Small intestine (tissue), 7 donors: ENCODE measurements at regions not wholly inside any gene's neighbourhood (a gene's known extent, or its start where the extent isn't known, plus 50 kb on each side); places are given as distances from the start of the nearest gene placed in this dataset.
A peak's percentile ranks its signal among the peaks of the same experiment; 100 is the strongest.

ENCODE experiments used
- DNase-seq, 2 donors: peaks; one replicate each; pipeline versions ENCODE4 v3.0.0 to v3.0.0-alpha.2; 2013
- FAIRE-seq: peaks from 2 replicates; lab custom pipeline; 2012; peaks lifted over from hg19 to GRCh38; lab: Jason Lieb, UNC
- H3K27ac ChIP-seq, 3 donors: one replicate each; pipeline ENCODE4 v1.5.1; 2013; ENCODE audit warnings: low read length in 2 of 3, mild to moderate bottlenecking in 2 of 3, control low read depth in 1 of 3, inconsistent platforms in 1 of 3, low read depth in 1 of 3, moderate library complexity in 1 of 3
- H3K27me3 ChIP-seq, 3 donors: one replicate each; pipeline ENCODE4 v1.6.1; 2013; ENCODE audit warnings: low read length in 3 of 3, inconsistent platforms in 1 of 3; ENCODE audit not compliant: control insufficient read depth in 3 of 3, insufficient read depth in 3 of 3
- H3K36me3 ChIP-seq, 3 donors: one replicate each; pipeline ENCODE4 v1.6.1; 2013; ENCODE audit warnings: low read length in 3 of 3, inconsistent platforms in 1 of 3, low read depth in 1 of 3, mild to moderate bottlenecking in 1 of 3, moderate library complexity in 1 of 3; ENCODE audit not compliant: control insufficient read depth in 3 of 3, insufficient read depth in 2 of 3
- H3K4me1 ChIP-seq, 3 donors: one replicate each; pipeline ENCODE4 v1.6.1; 2013; ENCODE audit warnings: low read length in 2 of 3, inconsistent platforms in 1 of 3, low read depth in 1 of 3, mild to moderate bottlenecking in 1 of 3, moderate library complexity in 1 of 3; ENCODE audit not compliant: control insufficient read depth in 3 of 3, insufficient read depth in 2 of 3
- H3K4me3 ChIP-seq, 3 donors: one replicate each; pipeline ENCODE4 v1.5.1; 2013; ENCODE audit warnings: low read length in 3 of 3, control low read depth in 1 of 3, inconsistent platforms in 1 of 3, low read depth in 1 of 3, mild to moderate bottlenecking in 1 of 3, moderate library complexity in 1 of 3
- H3K9me3 ChIP-seq, 2 donors: one replicate each; pipeline ENCODE4 v1.6.1; 2013; ENCODE audit warnings: low read depth in 1 of 2, low read length in 1 of 2; ENCODE audit not compliant: control insufficient read depth in 2 of 2, insufficient read depth in 1 of 2
- WGBS, 3 donors: extraction: QIAGEN DNeasy Blood & Tissue Kit; methylation state at CpG; one replicate each; pipeline ENCODE4 v1.1.7; 2013; 5-methylcytosine and 5-hydroxymethylcytosine counted together
- donor health status: healthy with polysubstance abuse.
- donor health status: control.
- donor health status: control.
- donor health status: Bipolar disorder and iron deficiency.
- donor health status: healthy.

DNA sequence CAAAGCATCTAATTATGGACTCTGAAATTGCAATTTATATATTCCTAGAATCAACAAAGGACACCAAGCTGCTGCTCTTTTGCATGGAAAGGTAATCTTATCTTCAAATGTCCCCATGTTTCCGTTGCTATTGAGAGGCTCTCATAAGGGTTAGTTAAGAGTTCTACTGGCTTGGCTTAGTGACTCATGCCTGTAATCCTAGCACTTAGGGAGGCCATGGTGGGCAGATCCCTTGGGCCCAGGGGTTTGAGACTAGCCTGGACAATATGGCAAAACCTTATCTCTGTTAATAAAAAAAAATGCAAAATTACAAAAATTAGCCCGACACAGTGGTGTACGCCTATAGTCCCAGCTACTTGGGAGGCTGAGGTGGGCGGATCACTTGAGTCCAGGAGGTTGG is 93.4 kb upstream of the RAPGEF2 start:
- H3K27me3 ChIP-seq, result no peaks in the 10 kb centered on the region
- no peaks in the 10 kb centered on the region for H3K36me3 ChIP-seq
- H3K4me3 ChIP-seq, result no peak overlapping the region
- FAIRE-seq (no peak), DNase-seq (no peak)
- H3K4me1 ChIP-seq, result peaks cover 0 to 11% (median 0%) of the 10 kb centered on the region in 3 donors
- H3K27ac ChIP-seq, result no peak overlapping the region
- no peaks in the 10 kb centered on the region for H3K9me3 ChIP-seq
- WGBS, 3 donors, result 86 to 90% (median 89%) methylated on average over 4 of the region's 4 CpGs

GRCh38 chr4:159010100-159010499 is 92.8 kb upstream of the RAPGEF2 start:
- no peaks in the 10 kb centered on the region for H3K36me3 ChIP-seq
- H3K27me3 ChIP-seq, result no peaks in the 10 kb centered on the region
- DNase-seq (no peak), FAIRE-seq (no peak)
- no peak overlapping the region for H3K27ac ChIP-seq
- H3K9me3 ChIP-seq, result no peaks in the 10 kb centered on the region
- H3K4me3 ChIP-seq, result no peak overlapping the region
- H3K4me1 ChIP-seq, result peaks cover 0 to 11% (median 0%) of the 10 kb centered on the region in 3 donors
- 75 to 87% (median 78%) methylated on average over 3 of the region's 3 CpGs for WGBS, 3 donors

- Histone ChIP-seq H3K27me3 (no peaks in the 10 kb centered on the region), H3K4me3 (no peak overlapping the region), H3K9me3 (no peaks in the 10 kb centered on the region), H3K4me1 (peaks cover 0 to 9% (median 0%) of the 10 kb centered on the region in 3 donors), H3K27ac (no peak overlapping the region), H3K36me3 (no peaks in the 10 kb centered on the region)
- no peak for FAIRE-seq
- DNase-seq, result no peak
- WGBS, 3 donors, result 59 to 72% (median 69%) methylated on average over 5 of the region's 5 CpGs
Measured at GRCh38 chr4:159010563-159011260, 92.2 kb upstream of the RAPGEF2 start.

GRCh38 chr4:159012381-159012780 is 90.5 kb upstream of the RAPGEF2 start:
- no peaks in the 10 kb centered on the region for H3K27me3 ChIP-seq
- H3K4me3 ChIP-seq, result no peak overlapping the region
- no peaks in the 10 kb centered on the region for H3K9me3 ChIP-seq
- no peak overlapping the region for H3K27ac ChIP-seq
- no peaks in the 10 kb centered on the region for H3K36me3 ChIP-seq
- FAIRE-seq (no peak), DNase-seq (no peak)
- 75 to 91% (median 81%) methylated on average over 4 of the region's 4 CpGs for WGBS, 3 donors
- H3K4me1 ChIP-seq, result peaks cover 0 to 5% (median 0%) of the 10 kb centered on the region in 3 donors

GRCh38 chr4:159013692-159014091 is 89.2 kb upstream of the RAPGEF2 start:
- Histone ChIP-seq H3K4me1 (peaks cover 0 to 5% (median 0%) of the 10 kb centered on the region in 3 donors), H3K27me3 (no peaks in the 10 kb centered on the region), H3K4me3 (no peak overlapping the region), H3K36me3 (no peaks in the 10 kb centered on the region), H3K9me3 (no peaks in the 10 kb centered on the region), H3K27ac (no peak overlapping the region)
- DNase-seq (no peak), FAIRE-seq (no peak)

DNA sequence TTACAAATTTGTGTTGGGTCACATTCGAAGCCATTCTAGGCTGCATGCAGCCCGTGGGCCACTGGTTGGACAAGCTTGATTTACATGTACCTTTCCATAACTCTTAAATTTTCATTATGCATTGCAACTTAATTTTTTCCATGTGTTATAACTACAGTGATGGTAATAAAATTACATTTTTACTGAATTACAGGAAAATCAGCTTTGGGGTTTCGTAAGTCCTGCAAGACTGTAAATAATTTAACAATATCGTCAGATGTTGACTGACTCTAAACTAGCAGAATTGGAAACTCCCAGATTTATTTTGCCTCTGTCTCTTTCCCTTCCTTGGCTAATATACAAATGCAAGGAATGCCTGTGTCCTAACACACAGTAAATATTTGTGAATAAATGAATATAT is 88.0 kb upstream of the RAPGEF2 start:
- 71 to 89% (median 88%) methylated on average over 4 of the region's 4 CpGs for whole genome bisulfite sequencing, 3 donors
- no peaks in the 10 kb centered on the region for H3K36me3 ChIP-seq
- no peak overlapping the region for H3K27ac ChIP-seq
- H3K9me3 ChIP-seq, result no peaks in the 10 kb centered on the region
- H3K4me3 ChIP-seq, result no peak overlapping the region
- peaks cover 0 to 5% (median 0%) of the 10 kb centered on the region in 3 donors for H3K4me1 ChIP-seq
- no peaks in the 10 kb centered on the region for H3K27me3 ChIP-seq
- DNase-seq, result no peak
- no peak for FAIRE-seq

GRCh38 chr4:159015841-159016240 is 87.0 kb upstream of the RAPGEF2 start:
- Histone ChIP-seq H3K4me3 (no peak overlapping the region), H3K27me3 (no peaks in the 10 kb centered on the region), H3K36me3 (no peaks in the 10 kb centered on the region), H3K27ac (no peak overlapping the region), H3K9me3 (no peaks in the 10 kb centered on the region), H3K4me1 (peaks cover 0 to 5% (median 0%) of the 10 kb centered on the region in 3 donors)
- FAIRE-seq, result no peak
- 87 to 93% (median 88%) methylated on average over 5 of the region's 5 CpGs for WGBS, 3 donors
- DNase-seq, result no peak

DNA sequence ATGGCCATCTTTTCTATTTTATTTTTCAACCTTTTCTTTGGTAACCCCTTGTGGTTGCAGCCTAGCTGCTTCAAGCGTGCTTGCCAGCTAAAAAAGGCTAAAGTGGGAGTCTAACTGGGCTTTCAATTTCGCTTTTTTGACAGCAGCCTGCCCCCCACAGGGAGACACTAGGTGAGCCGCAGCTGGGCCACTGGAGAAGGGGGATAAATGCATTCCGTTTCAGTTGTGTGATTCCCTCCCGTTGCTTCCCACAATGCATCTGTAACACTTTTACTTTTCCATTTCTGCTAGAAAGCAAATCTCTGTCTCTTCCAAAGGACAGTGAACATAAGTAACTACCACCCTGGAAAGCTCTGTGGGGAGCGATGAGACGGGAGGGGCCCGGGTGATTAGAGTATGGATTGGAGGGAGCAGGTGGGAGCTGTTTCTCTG is 86.3 kb upstream of the RAPGEF2 start:
- WGBS, 3 donors, result 35 to 54% (median 45%) methylated on average over 8 of the region's 8 CpGs
- H3K27me3 ChIP-seq, result no peaks in the 10 kb centered on the region
- no peaks in the 10 kb centered on the region for H3K36me3 ChIP-seq
- DNase-seq (peak in 1 of 2 donors; percentile 31), FAIRE-seq (no peak)
- no peaks in the 10 kb centered on the region for H3K9me3 ChIP-seq
- peaks cover 0 to 5% (median 0%) of the 10 kb centered on the region in 3 donors for H3K4me1 ChIP-seq
- peak overlapping the region in 1 of 3 donors; percentile 8 for H3K4me3 ChIP-seq
- H3K27ac ChIP-seq, result no peak overlapping the region
